Astrocyte of the spinal cord (primary cell): ENCODE measurements at regions not wholly inside any gene's neighbourhood (a gene's known extent, or its start where the extent isn't known, plus 50 kb on each side); places are given as distances from the start of the nearest gene placed in this dataset.
"Not testable (repeated sequence)": the region's sequence is repeated elsewhere in the genome, so short reads cannot be mapped to it uniquely, and the experiment has no call there.

Experiments used
- DNase-seq: peaks from one replicate; pipeline ENCODE4 v3.0.0; 2011; ENCODE audit warnings: low read depth, low spot score
- H3K4me3 ChIP-seq: 2 replicates; pipeline ENCODE4 v1.5.1; 2011; ENCODE audit warnings: low read depth, mild to moderate bottlenecking, low read length, moderate library complexity
- CTCF ChIP-seq: IDR thresholded peaks from 2 replicates; pipeline ENCODE4 v1.5.1; 2012; ENCODE audit warnings: low read depth, mild to moderate bottlenecking, low read length, inconsistent platforms
- in situ Hi-C: cut with HindIII; loops from 2 replicates; pipeline ENCODE4 v1.10.0; 2017; ENCODE audit warnings: low sequenced_read_pairs

GRCh38 chr7:29674626-29675025 lies 111.0 kb downstream of the PRR15 start:
- H3K4me3 ChIP-seq, in situ Hi-C loops, DNase-seq: not testable (repeated sequence)

DNA sequence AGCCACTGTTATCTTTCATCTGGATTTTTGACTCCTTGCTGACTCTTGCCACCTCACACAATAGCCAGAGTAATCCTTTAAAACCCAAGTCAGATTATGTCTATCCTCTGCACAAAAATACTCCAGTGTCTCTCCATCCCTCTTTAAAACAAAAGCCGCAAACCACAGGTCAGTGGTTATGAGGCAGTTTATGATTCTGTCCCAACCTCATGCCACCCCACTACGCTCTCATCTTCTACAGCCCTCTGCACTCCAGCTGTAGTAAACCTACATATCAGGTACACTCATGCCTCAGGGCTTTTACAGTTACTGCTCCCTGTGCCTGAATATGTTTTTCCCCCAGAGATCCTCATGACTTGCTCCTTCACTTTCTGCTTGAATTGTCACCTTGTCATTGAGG lies 113.6 kb downstream of the PRR15 start:
- DNase-seq, in situ Hi-C loops, H3K4me3 ChIP-seq: not testable (repeated sequence)

DNA sequence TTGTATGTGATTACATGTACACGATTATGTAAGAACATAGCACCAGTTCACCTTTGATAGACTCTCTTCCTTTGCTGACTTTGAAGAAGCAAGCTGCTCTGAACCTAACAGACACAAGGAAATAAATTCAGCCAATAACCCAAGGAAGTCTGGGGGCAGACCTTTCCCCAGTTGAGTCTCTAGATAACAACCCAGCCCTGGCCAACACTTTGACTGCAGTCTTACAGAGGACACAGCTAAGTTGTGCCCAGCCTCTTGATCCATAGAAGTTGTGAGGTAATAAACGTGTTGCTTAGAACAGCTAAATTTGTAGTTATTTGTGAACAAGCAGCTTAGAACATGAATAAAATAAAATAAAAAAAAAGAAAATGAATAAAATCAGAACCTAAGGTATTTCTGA lies 116.3 kb downstream of the PRR15 start:
- H3K4me3 ChIP-seq, DNase-seq, in situ Hi-C loops: not testable (repeated sequence)

- in situ Hi-C loops, DNase-seq: not testable (repeated sequence)
Measured at GRCh38 chr7:29680601-29681000, 117.0 kb downstream of the PRR15 start.

GRCh38 chr7:29684151-29684786 lies 120.6 kb downstream of the PRR15 start:
- peak; percentile 5 for DNase-seq
- in situ Hi-C loops: not testable (repeated sequence)
- H3K4me3 ChIP-seq: peak overlapping the region; percentile 51

More at GRCh38 chr7:29680601-29681000, 117.0 kb downstream of the PRR15 start:
- not testable (repeated sequence) for H3K4me3 ChIP-seq

GRCh38 chr7:29684787-29685650 lies 121.3 kb upstream of the WIPF3 start:
- peak overlapping the region; percentile 51 for H3K4me3 ChIP-seq
- no peak for TF ChIP-seq CTCF
- DNase-seq: peak; percentile 58
- in situ Hi-C loops: no loop called here

DNA sequence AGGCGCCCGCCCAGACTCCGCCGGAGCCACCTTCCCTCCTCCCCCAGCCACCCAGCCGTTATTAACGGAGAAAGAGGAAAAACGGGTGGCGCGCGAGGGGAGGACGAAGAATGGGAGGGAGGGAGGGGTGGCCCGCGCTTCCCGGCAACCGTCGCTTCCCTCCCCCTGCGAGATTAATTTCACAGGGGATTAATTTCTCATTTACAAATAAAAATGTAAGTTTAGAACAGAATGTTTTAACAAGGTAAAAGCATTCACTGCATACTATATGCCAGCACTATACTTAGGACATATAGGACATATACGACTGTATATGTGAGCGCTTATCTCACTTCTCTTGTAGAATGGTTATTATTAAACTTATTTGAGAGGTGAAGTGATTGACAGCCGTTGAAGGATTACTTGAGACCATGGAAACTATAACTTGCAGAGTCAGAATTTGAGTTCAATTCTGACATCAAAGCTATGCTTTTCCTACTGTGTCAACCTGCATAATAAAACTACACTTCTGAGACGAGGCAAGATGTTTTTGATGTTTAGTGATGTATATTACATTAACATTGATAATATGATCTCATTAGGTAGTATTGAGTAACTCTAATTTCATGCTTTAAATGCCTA lies 120.5 kb upstream of the WIPF3 start:
- in situ Hi-C loops, DNase-seq: not testable (repeated sequence)

DNA sequence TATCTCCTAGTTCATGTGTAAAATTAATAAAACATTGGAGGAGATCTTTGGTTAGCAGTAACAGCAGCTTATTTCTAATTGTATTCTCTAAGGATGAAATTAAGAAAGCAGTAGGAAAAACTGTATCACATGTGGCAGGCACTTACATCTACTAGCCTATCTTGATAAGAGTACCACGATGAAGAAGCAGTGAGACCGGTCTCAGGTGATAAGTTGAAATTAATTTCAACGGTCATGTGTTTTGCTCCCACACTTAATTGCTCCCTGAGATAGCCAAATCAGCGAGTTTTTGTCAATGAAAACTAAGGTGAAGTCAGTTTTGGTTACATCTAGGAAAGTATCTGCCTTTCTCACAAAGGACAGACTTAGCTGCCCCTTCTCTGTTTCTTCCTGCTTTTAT lies 115.8 kb upstream of the WIPF3 start:
- H3K4me3 ChIP-seq, DNase-seq, in situ Hi-C loops: not testable (repeated sequence)

More for the DNA sequence above, 120.5 kb upstream of the WIPF3 start:
- peak overlapping the region; percentile 51 for H3K4me3 ChIP-seq

- DNase-seq, in situ Hi-C loops, H3K4me3 ChIP-seq: not testable (repeated sequence)
Measured at GRCh38 chr7:29696402-29696801, 109.9 kb upstream of the WIPF3 start.

DNA sequence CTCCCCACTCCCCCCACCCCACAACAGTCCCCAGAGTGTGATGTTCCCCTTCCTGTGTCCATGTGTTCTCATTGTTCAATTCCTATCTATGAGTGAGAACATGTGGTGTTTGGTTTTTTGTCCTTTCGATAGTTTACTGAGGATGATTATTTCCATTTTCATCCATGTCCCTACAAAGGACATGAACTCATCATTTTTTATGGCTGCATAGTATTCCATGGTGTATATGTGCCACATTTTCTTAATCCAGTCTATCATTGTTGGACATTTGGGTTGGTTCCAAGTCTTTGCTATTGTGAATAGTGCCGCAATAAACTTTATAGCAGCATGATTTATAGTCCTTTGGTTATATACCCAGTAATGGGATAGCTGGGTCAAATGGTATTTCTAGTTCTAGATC lies 106.6 kb upstream of the WIPF3 start:
- in situ Hi-C loops, H3K4me3 ChIP-seq, DNase-seq: not testable (repeated sequence)

- in situ Hi-C loops, H3K4me3 ChIP-seq: not testable (repeated sequence)
Measured at GRCh38 chr7:29701540-29701939, 104.8 kb upstream of the WIPF3 start.

GRCh38 chr7:29703830-29704229 lies 102.5 kb upstream of the WIPF3 start:
- in situ Hi-C loops, H3K4me3 ChIP-seq, DNase-seq: not testable (repeated sequence)

More at GRCh38 chr7:29701540-29701939, 104.8 kb upstream of the WIPF3 start:
- not testable (repeated sequence) for DNase-seq

DNA sequence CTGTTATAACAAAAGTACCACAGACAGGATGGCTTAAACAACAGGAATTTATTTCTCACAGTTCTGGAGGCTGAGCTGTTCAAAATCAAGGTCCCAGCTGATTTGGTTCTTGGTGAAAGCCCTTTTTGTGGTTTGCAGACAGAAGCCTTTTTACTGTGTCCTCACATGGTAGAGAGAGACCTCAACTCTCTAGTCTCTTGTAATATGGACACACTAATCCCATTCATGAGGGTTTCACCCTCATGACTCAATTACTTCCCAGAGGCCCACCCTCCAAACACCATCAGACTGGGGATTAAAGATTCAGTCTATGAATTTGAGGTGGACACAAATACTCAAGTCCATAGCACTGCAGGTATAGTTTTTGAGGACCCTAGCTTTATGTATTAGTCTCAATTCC lies 97.3 kb upstream of the WIPF3 start:
- in situ Hi-C loops, DNase-seq, H3K4me3 ChIP-seq: not testable (repeated sequence)

- in situ Hi-C loops: not testable (repeated sequence)
- DNase-seq: peak; percentile 92
Measured at GRCh38 chr7:29723127-29723526, 83.2 kb upstream of the WIPF3 start.

More at GRCh38 chr7:29723127-29723526, 83.2 kb upstream of the WIPF3 start:
- not testable (repeated sequence) for H3K4me3 ChIP-seq
